ENCODE measurements at regions not wholly inside any gene's neighbourhood (a gene's known extent, or its start where the extent isn't known, plus 50 kb on each side); places are given as distances from the start of the nearest gene placed in this dataset.

GRCh38 chr3:102753901-102754300 is 319.1 kb downstream of the ZPLD1 start:
- Histone ChIP-seq H3K79me1 (ENCODE audit: low read depth, low read length) (no peaks in the 10 kb centered on the region), H3K27me3 (replicated peaks in 1 of 4; ENCODE audit: control insufficient read depth in 3 of 4, extremely low read depth in 1 of 4, insufficient read depth in 3 of 4, low read length in 3 of 4) (no peaks in the 10 kb centered on the region), H3K36me3 (ENCODE audit: control insufficient read depth in 2 of 4, insufficient read depth in 4 of 4, low read length in 3 of 4) (no peaks in the 10 kb centered on the region), H3K79me2 (ENCODE audit: control insufficient read depth in 1 of 2, insufficient read depth in 2 of 2, low read length in 2 of 2) (no peaks in the 10 kb centered on the region), H3K56ac (replicated peaks; ENCODE audit: insufficient read length, low read depth, low read length) (no peak overlapping the region), H3K4me2 (ENCODE audit: insufficient read depth in 1 of 2, low read depth in 2 of 2, low read length in 2 of 2) (no peak overlapping the region), H4K5ac (ENCODE audit: insufficient read length, low read depth, low read length) (no peak overlapping the region), H3K18ac (ENCODE audit: extremely low read depth, low read length) (no peak overlapping the region), H2BK15ac (ENCODE audit: low read length) (no peak overlapping the region), H2BK12ac (ENCODE audit: low read depth, low read length) (no peak overlapping the region), H3K9ac (replicated peaks in 1 of 4; ENCODE audit: extremely low read depth in 1 of 4, low read depth in 3 of 4, low read length in 3 of 4) (no peak overlapping the region), H3K4me3 (ENCODE audit: extremely low read depth in 1 of 4, insufficient read depth in 2 of 4, low read depth in 3 of 4, low read length in 4 of 4) (no peak overlapping the region), H2AFZ (ENCODE audit: low read length) (no peak overlapping the region), H3K23ac (ENCODE audit: insufficient read length) (no peak overlapping the region), H3K4ac (replicated peaks; ENCODE audit: insufficient read length, low read depth, low read length) (no peak overlapping the region), H4K91ac (replicated peaks; ENCODE audit: insufficient read length, low read length) (no peak overlapping the region), H3K23me2 (ENCODE audit: low read depth, low read length) (no peaks in the 10 kb centered on the region), H2BK5ac (ENCODE audit: low read depth, low read length) (no peak overlapping the region), H3K14ac (ENCODE audit: insufficient read length) (no peak overlapping the region), H3K27ac (ENCODE audit: low read depth, low read length) (no peak overlapping the region), H2BK120ac (replicated peaks; ENCODE audit: low read depth, low read length) (no peak overlapping the region), H3K9me3 (ENCODE audit: insufficient read depth in 2 of 2, low read depth in 1 of 2, low read length in 1 of 2) (no peaks in the 10 kb centered on the region), H2BK20ac (ENCODE audit: low read length) (no peak overlapping the region), H4K20me1 (replicated peaks in 1 of 2; ENCODE audit: control insufficient read depth in 1 of 2, insufficient read depth in 2 of 2, low read length in 2 of 2) (no peaks in the 10 kb centered on the region), H4K8ac (ENCODE audit: extremely low read depth, insufficient read depth, low read length) (no peak overlapping the region), H3K4me1 (replicated peaks in 1 of 4; ENCODE audit: control insufficient read depth in 3 of 4, insufficient read depth in 4 of 4, low read length in 3 of 4) (peaks cover 0 to 4% (median 3%) of the 10 kb centered on the region in 4 experiments; a peak in 2 of 7 replicates), H2AK5ac (ENCODE audit: low read depth, low read length) (no peak overlapping the region)
- FAIRE-seq (no peak), DNase-seq (ENCODE audit: low read depth in 1 of 2, low spot score in 2 of 2) (no peak)
- ChIA-PET POLR2A (ENCODE audit: partially characterized antibody) (no interaction called here), CTCF (ENCODE audit: partially characterized antibody) (interaction anchor here (1.2 kb wide), 1 partner anchor 13 kb away, joined by 3 read pairs; no protein-coding TSS in a partner anchor)
- no peak for TF ChIP-seq SAP30 (IDR thresholded peaks at IDR 0.05; ENCODE audit: insufficient read depth, insufficient replicate concordance, low read length)
- TF ChIP-seq POLR2A (IDR thresholded peaks at IDR 0.05; ENCODE audit: control extremely low read depth in 1 of 2, low read depth in 2 of 2, low read length in 2 of 2): no peak
- TF ChIP-seq BRCA1 (IDR thresholded peaks at IDR 0.05; ENCODE audit: low read depth, low read length): no peak
- no peak for TF ChIP-seq ATF2 (IDR thresholded peaks at IDR 0.05; ENCODE audit: low read length)
- no peak for TF ChIP-seq TAF1 (IDR thresholded peaks at IDR 0.05; ENCODE audit: low read depth, low read length)
- no peak for TF ChIP-seq CBX5 (IDR thresholded peaks at IDR 0.05; ENCODE audit: low read depth, low read length)
- no peak for TF ChIP-seq SIX5 (IDR thresholded peaks at IDR 0.05; ENCODE audit: low read depth, low read length)
- TF ChIP-seq ASH2L (IDR thresholded peaks at IDR 0.05; ENCODE audit: low read length): no peak
- TF ChIP-seq FOSL1 (IDR thresholded peaks at IDR 0.05; ENCODE audit: insufficient read depth, low read depth, low read length): no peak
- no peak for TF ChIP-seq KDM5A (IDR thresholded peaks at IDR 0.05; ENCODE audit: low read length)
- no peak for TF ChIP-seq JUN (IDR thresholded peaks at IDR 0.05; ENCODE audit: low read depth, low read length)
- TF ChIP-seq RAD21 (IDR thresholded peaks at IDR 0.05 in 1 of 2, conservative IDR thresholded peaks at IDR 0.05 in 1 of 2; ENCODE audit: low read depth in 2 of 2, low read length in 2 of 2): no peak
- TF ChIP-seq RXRA (IDR thresholded peaks at IDR 0.05; ENCODE audit: insufficient read depth, low read depth, low read length): no peak
- no peak for TF ChIP-seq GTF2F1 (IDR thresholded peaks at IDR 0.05; ENCODE audit: borderline replicate concordance, low read depth, low read length)
- no peak for TF ChIP-seq EZH2 (IDR thresholded peaks at IDR 0.05; ENCODE audit: low read depth, low read length, severe bottlenecking)
